Heart left ventricle (tissue), 16 donors: ENCODE measurements at regions not wholly inside any gene's neighbourhood (a gene's known extent, or its start where the extent isn't known, plus 50 kb on each side); places are given as distances from the start of the nearest gene placed in this dataset.
"Not testable (repeated sequence)": the region's sequence is repeated elsewhere in the genome, so short reads cannot be mapped to it uniquely, and the experiment has no call there.

ENCODE experiments used
- ATAC-seq, 4 donors: fragments of 200-7000 bp; cut with Tn5 transposase; one replicate each; pipeline ENCODE4 v1.9.1; 2020 to 2022; ENCODE audit warnings: moderate library complexity in 4 of 4, mild to moderate bottlenecking in 3 of 4, moderate number of reproducible peaks in 1 of 4
- DNase-seq, 5 donors: peaks; one replicate each; pipeline ENCODE4 v3.0.0-alpha.2; 2020
- H3K27ac ChIP-seq, 12 donors: fragments of 200-600 bp; sonication (generic) in 4 of 12; one replicate each; pipeline versions ENCODE4 v1.5.0 to v1.8.0; 2016 to 2022; ENCODE audit warnings: mild to moderate bottlenecking in 2 of 12
- H3K27me3 ChIP-seq, 9 donors: fragments of 200-600 bp; sonication (generic) in 2 of 9; one replicate each; pipeline versions ENCODE4 v1.5.1 to v1.8.0; 2016 to 2022; ENCODE audit warnings: mild to moderate bottlenecking in 3 of 9
- H3K36me3 ChIP-seq, 9 donors: fragments of 200-600 bp; sonication (generic) in 2 of 9; one replicate each; pipeline versions ENCODE4 v1.5.0 to v1.8.0; 2018 to 2022; ENCODE audit warnings: mild to moderate bottlenecking in 2 of 9
- H3K4me1 ChIP-seq, 12 donors: fragments of 200-600 bp; sonication (generic) in 4 of 12; one replicate each; pipeline versions ENCODE4 v1.5.0 to v1.8.0; 2016 to 2022; ENCODE audit warnings: mild to moderate bottlenecking in 3 of 12
- H3K4me3 ChIP-seq, 12 donors: fragments of 200-600 bp; sonication (generic) in 4 of 12; one replicate each; pipeline versions ENCODE4 v1.5.0 to v1.8.0; 2017 to 2022; ENCODE audit warnings: mild to moderate bottlenecking in 9 of 12, moderate library complexity in 4 of 12
- H3K9me3 ChIP-seq, 12 donors: fragments of 200-600 bp; sonication (generic) in 4 of 12; one replicate each; pipeline versions ENCODE4 v1.5.0 to v1.8.0; 2016 to 2022; ENCODE audit warnings: mild to moderate bottlenecking in 1 of 12
- CTCF ChIP-seq, 12 donors: fragments of 200-600 bp; sonication (generic) in 4 of 12; IDR thresholded peaks; one replicate each; pipeline versions ENCODE4 v1.5.0 to v1.8.0; 2018 to 2022; ENCODE audit warnings: antibody characterized with exemption in 12 of 12, mild to moderate bottlenecking in 5 of 12
- POLR2A ChIP-seq, 2 donors: fragments of 450-650 bp; IDR thresholded peaks; one replicate each; pipeline ENCODE4 v1.6.1; 2017; ENCODE audit warnings: antibody characterized with exemption in 2 of 2, mild to moderate bottlenecking in 2 of 2, moderate library complexity in 2 of 2
- WGBS, 4 donors: extraction: QIAGEN DNeasy Blood & Tissue Kit in 2 of 4; methylation state at CpG; one replicate each; pipeline versions ENCODE4 v1.1.5 to v1.1.7; 2013 to 2018; 5-methylcytosine and 5-hydroxymethylcytosine counted together
- intact Hi-C, 10 donors: fragments of 100-400 bp; cut with DNase I; formaldehyde crosslinking; loops; one replicate each; pipeline versions ENCODE4 v1.11.1 to v1.14.2; 2022
- donor health status: ischemic (EF 13 %, LVEDD 7.1; RV severe dilation, severe dysfunction).
- donor health status: healthy with polysubstance abuse.
- donor health status: DM: no; HTN: yes; CAD: no.
- donor health status: DM: no; HTN: no; CAD: no.
- donor health status: ischemic (EF 25% LVEDD 6.9; RV normal size, moderate dysfunction).
- donor health status: ischemic (EF 25% LVEDD 5.7; RV mildly dilated, moderate dysfunction).
- donor health status: healthy.
- donor health status: DM: yes; HTN: yes; CAD: no.
- donor health status: ischemic (EF 35%, LVEDD 5.7; RV mildly dilated, moderate dysfunction).
- donor health status: nonischemic (EF 11% LVEDD 7.7; RV severe dilation, severe dysfunction).
- donor health status: DM: yes; HTN: yes; CAD: no.
- donor health status: PGD.
- donor health status: ischemic (EF 29% LVEDD 5.4; RV normal size, mild dysfunction).
- donor health status: nonischemic (EF 23%, LVEDD 6.1; RV moderate dilation, normal function).

DNA sequence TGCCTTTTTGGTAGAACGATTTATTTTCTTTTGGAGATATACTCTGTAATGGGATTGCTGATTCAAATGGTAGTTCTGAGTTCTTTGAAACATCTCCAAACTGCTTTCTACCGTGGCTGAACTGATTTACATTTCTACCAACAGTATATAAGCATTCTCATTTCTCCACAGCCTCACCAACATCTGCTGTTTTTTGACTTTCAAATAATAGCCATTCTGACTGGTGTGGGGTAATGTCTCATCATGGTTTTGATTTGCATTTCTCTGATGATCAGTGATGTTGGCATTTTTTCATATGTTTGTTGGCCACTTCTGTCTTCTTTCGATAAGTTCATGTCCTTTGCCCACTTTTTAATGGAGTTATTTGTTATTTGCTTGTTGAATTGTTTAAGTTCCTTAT is 154.0 kb downstream of the ABHD5 start:
- H3K9me3 ChIP-seq, result peaks cover 0 to 46% (median 6%) of the 10 kb centered on the region in 12 donors

GRCh38 chr3:43845553-43845952 is 154.8 kb downstream of the ABHD5 start:
- H3K27ac ChIP-seq, ATAC-seq, H3K36me3 ChIP-seq, H3K27me3 ChIP-seq, DNase-seq, H3K4me1 ChIP-seq, intact Hi-C loops, H3K4me3 ChIP-seq: not testable (repeated sequence)
- 53 to 79% (median 57%) methylated on average over 1 of the region's 1 CpG for WGBS, 4 donors
- peaks cover 0 to 48% (median 6%) of the 10 kb centered on the region in 12 donors for H3K9me3 ChIP-seq

More for the DNA sequence above, 154.0 kb downstream of the ABHD5 start:
- TF ChIP-seq POLR2A (IDR thresholded peaks at IDR 0.05), result no peak
- TF ChIP-seq CTCF (IDR thresholded peaks at IDR 0.05), result no peak
- ATAC-seq (no peak), DNase-seq (no peak)
- no peaks in the 10 kb centered on the region for H3K36me3 ChIP-seq
- 66 to 83% (median 72%) methylated on average over 3 of the region's 3 CpGs for WGBS, 4 donors
- no peaks in the 10 kb centered on the region for H3K27me3 ChIP-seq
- intact Hi-C loops, result no loop called here
- H3K4me1 ChIP-seq, result no peaks in the 10 kb centered on the region
- no peak overlapping the region for H3K4me3 ChIP-seq
- no peak overlapping the region for H3K27ac ChIP-seq

GRCh38 chr3:43852066-43852465 is 161.3 kb downstream of the ABHD5 start:
- Histone ChIP-seq H3K4me1 (no peaks in the 10 kb centered on the region), H3K4me3 (no peak overlapping the region), H3K36me3 (no peaks in the 10 kb centered on the region), H3K9me3 (peaks cover 0 to 27% (median 6%) of the 10 kb centered on the region in 12 donors), H3K27ac (no peak overlapping the region), H3K27me3 (peaks cover 0 to 31% (median 4%) of the 10 kb centered on the region in 9 donors)
- no peak for DNase-seq
- TF ChIP-seq CTCF (IDR thresholded peaks at IDR 0.05) (no peak), POLR2A (IDR thresholded peaks at IDR 0.05) (no peak)
- intact Hi-C loops, result loop anchor here in 1 of 10 donors (10.0 kb wide), 2 partner anchors 307 to 343 kb away; no protein-coding TSS in a partner anchor
- 22 to 30% (median 25%) methylated on average over 1 of the region's 1 CpG for WGBS, 4 donors
- ATAC-seq, result no peak

GRCh38 chr3:43854283-43854682 is 163.5 kb downstream of the ABHD5 start:
- WGBS, 4 donors, result 46 to 60% (median 50%) methylated on average over 2 of the region's 2 CpGs
- TF ChIP-seq POLR2A (IDR thresholded peaks at IDR 0.05) (no peak), CTCF (IDR thresholded peaks at IDR 0.05) (no peak)
- no peak overlapping the region for H3K4me3 ChIP-seq
- no peaks in the 10 kb centered on the region for H3K36me3 ChIP-seq
- intact Hi-C loops, result loop anchor here in 1 of 10 donors (10.0 kb wide), 2 partner anchors 309 to 341 kb away; no protein-coding TSS in a partner anchor
- H3K9me3 ChIP-seq, result peaks cover 0 to 7% (median 0%) of the 10 kb centered on the region in 12 donors
- no peak for DNase-seq
- no peak overlapping the region for H3K27ac ChIP-seq
- no peaks in the 10 kb centered on the region for H3K4me1 ChIP-seq
- ATAC-seq, result no peak
- peaks cover 0 to 46% (median 15%) of the 10 kb centered on the region in 9 donors for H3K27me3 ChIP-seq

GRCh38 chr3:43854916-43855315 is 164.2 kb downstream of the ABHD5 start:
- Histone ChIP-seq H3K4me1 (no peaks in the 10 kb centered on the region), H3K4me3 (no peak overlapping the region), H3K36me3 (no peaks in the 10 kb centered on the region), H3K27me3 (peaks cover 0 to 51% (median 15%) of the 10 kb centered on the region in 9 donors), H3K9me3 (peaks cover 0 to under 1% (median 0%) of the 10 kb centered on the region in 12 donors), H3K27ac (no peak overlapping the region)
- DNase-seq, result no peak
- no peak for ATAC-seq
- no peak for TF ChIP-seq POLR2A (IDR thresholded peaks at IDR 0.05)
- no peak for TF ChIP-seq CTCF (IDR thresholded peaks at IDR 0.05)
- intact Hi-C loops, result loop anchor here in 4 of 10 donors (5.0 to 10.0 kb wide), 3 partner anchors 310 to 342 kb away; no protein-coding TSS in a partner anchor
- WGBS, 4 donors, result 59 to 70% (median 66%) methylated on average over 6 of the region's 6 CpGs
